ENCODE measurements at regions not wholly inside any gene's neighbourhood (a gene's known extent, or its start where the extent isn't known, plus 50 kb on each side); places are given as distances from the start of the nearest gene placed in this dataset.

GRCh38 chr12:76713986-76714385, 49.9 kb upstream of the ZDHHC17 start:
- Histone ChIP-seq H3F3A (ENCODE audit: insufficient read depth) (no peaks in the 10 kb centered on the region), H3K27ac (ENCODE audit: low read depth, low read length) (no peak overlapping the region), H3K79me2 (ENCODE audit: insufficient read depth, low read length) (no peaks in the 10 kb centered on the region), H3K4me3 (ENCODE audit: insufficient read depth, low read length, poor library complexity, severe bottlenecking) (no peak overlapping the region), H4K20me1 (ENCODE audit: low read depth, low read length) (no peaks in the 10 kb centered on the region), H3K9me3 (ENCODE audit: insufficient read depth, low read length) (no peaks in the 10 kb centered on the region), H3K9me2 (replicated peaks; ENCODE audit: insufficient read depth, low read length) (no peaks in the 10 kb centered on the region), H3K9ac (ENCODE audit: low read length) (no peak overlapping the region), H3K27me3 (ENCODE audit: low read length) (no peaks in the 10 kb centered on the region), H2AFZ (ENCODE audit: low read depth, low read length, severe bottlenecking) (no peak overlapping the region), H3K36me3 (ENCODE audit: low read length) (no peaks in the 10 kb centered on the region), H3K4me2 (ENCODE audit: low read depth, low read length, poor library complexity, severe bottlenecking) (no peak overlapping the region)
- TF ChIP-seq EZH2phosphoT487 (conservative IDR thresholded peaks at IDR 0.05; ENCODE audit: low read length) (no peak), CTCF (IDR thresholded peaks at IDR 0.05; ENCODE audit: insufficient read depth, low read length, poor library complexity, severe bottlenecking) (no peak)
